T47D (cell line): ENCODE measurements at regions not wholly inside any gene's neighbourhood (a gene's known extent, or its start where the extent isn't known, plus 50 kb on each side); places are given as distances from the start of the nearest gene placed in this dataset.
"Not testable (repeated sequence)": the region's sequence is repeated elsewhere in the genome, so short reads cannot be mapped to it uniquely, and the experiment has no call there.

ENCODE experiments used
- DNase-seq, 2 experiments: peaks; one replicate each; pipeline versions ENCODE4 v3.0.0 to v3.0.0-alpha.2; 2011 to 2012; ENCODE audit warnings: low read depth in 1 of 2, low spot score in 1 of 2
- JUND ChIP-seq: IDR thresholded peaks from 2 replicates; pipeline ENCODE4 v1.6.1; 2012; ENCODE audit warnings: low read depth
- in situ Hi-C: cut with HindIII; loops from 2 replicates; pipeline ENCODE4 v1.10.0; 2016; ENCODE audit warnings: low sequenced_read_pairs, low pct_unique_long_range_greater_than_20kb

- DNase-seq: no peak
- no peak for TF ChIP-seq JUND
- in situ Hi-C loops: no loop called here
These were observed 50.2 kb upstream of the CPNE4 start for GRCh38 chr3:132084982-132085381.

- no peak for TF ChIP-seq JUND
- DNase-seq: no peak
- in situ Hi-C loops: no loop called here
These were observed 52.5 kb upstream of the CPNE4 start for GRCh38 chr3:132087356-132087755.

GRCh38 chr3:132088291-132088690 lies 53.5 kb upstream of the CPNE4 start:
- DNase-seq: no peak
- in situ Hi-C loops: no loop called here
- TF ChIP-seq JUND: no peak

DNA sequence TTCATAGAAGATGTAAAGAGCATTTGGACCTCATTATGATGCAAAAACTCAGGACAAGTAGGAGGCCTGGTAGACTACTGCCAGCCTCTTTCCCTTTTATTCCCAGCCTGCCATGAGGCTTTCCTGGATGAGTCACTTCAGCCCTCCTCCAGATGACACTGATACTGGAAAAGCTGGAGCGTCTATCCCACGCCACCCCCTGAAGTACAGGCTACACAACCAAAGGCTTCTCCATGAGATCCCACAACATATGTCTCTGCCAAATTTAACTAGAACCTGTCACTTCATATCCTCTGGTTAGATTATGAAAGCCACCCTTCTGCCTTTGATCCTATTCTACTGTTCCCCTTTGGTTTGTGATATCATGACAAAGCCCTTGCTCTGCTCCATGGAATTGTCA lies 56.1 kb upstream of the CPNE4 start:
- DNase-seq: no peak
- in situ Hi-C loops: no loop called here
- TF ChIP-seq JUND: no peak

- in situ Hi-C loops: no loop called here
- TF ChIP-seq JUND: no peak
- DNase-seq: no peak
These were observed 81.8 kb upstream of the CPNE4 start for GRCh38 chr3:132116601-132117000.

GRCh38 chr3:132117642-132118041 lies 82.8 kb upstream of the CPNE4 start:
- TF ChIP-seq JUND: no peak
- in situ Hi-C loops: no loop called here
- DNase-seq: no peak

DNA sequence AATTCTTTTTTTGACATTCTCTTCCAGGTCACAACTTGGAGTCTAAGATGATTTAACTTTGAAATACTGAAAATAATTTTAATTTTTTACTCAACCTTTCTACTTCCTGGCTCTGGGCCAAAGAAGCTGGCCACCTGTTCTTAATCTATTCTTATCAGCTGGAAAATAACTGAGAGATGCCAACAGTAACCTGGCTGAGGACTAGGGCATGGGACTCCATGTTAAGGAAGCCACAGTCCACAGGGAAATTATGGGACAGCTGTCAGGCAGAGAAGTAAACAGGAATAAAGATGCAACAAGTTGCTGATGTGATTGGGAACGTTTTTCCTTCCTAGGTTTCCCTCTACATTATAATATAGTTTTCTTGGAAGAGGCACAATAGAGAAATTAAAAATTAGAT lies 84.7 kb upstream of the CPNE4 start:
- in situ Hi-C loops: no loop called here
- no peak for TF ChIP-seq JUND
- no peak for DNase-seq

GRCh38 chr3:132124096-132124495 lies 89.3 kb upstream of the CPNE4 start:
- no peak for TF ChIP-seq JUND
- in situ Hi-C loops: no loop called here
- no peak for DNase-seq

DNA sequence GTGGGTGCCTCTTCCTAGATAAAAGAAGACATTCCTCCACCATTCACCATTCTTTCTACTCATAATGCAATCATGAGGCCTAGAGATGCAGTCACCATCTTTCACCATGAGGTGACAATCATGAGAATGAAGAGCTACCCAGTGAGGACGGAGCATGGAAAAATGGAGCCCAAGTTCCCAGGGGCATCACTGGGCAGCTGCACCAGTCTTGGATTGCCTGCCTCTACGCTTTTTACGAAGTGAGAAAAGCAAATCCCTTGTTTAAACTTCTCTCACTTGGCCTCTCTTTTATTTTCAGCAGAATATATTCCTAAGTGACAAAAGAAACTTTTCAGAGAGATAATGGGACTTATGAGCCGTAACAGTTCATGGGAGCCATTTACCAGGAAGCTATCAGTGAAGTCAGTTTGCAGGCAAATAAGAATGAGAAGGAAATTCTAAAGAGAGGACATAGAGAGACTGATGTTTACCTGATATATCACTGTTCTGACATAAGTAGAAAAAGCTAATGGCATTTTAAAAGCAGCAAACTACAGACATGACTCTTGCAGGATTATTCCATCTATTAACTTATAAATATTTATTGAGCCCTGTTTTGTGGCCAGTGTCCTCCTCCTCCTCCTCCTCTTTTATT lies 90.0 kb upstream of the CPNE4 start:
- DNase-seq: no peak
- TF ChIP-seq JUND: no peak
- in situ Hi-C loops: no loop called here

- DNase-seq: no peak
- TF ChIP-seq JUND: no peak
- in situ Hi-C loops: no loop called here
These were observed 99.8 kb upstream of the CPNE4 start for GRCh38 chr3:132134611-132135010.

GRCh38 chr3:132135628-132136333 lies 101.0 kb upstream of the CPNE4 start:
- no peak for TF ChIP-seq JUND
- in situ Hi-C loops: no loop called here
- no peak for DNase-seq

GRCh38 chr3:132136334-132136716 lies 101.5 kb upstream of the CPNE4 start:
- no peak for DNase-seq
- in situ Hi-C loops: no loop called here
- no peak for TF ChIP-seq JUND

- in situ Hi-C loops: not testable (repeated sequence)
These were observed 102.1 kb upstream of the CPNE4 start for GRCh38 chr3:132136902-132137301.

GRCh38 chr3:132145833-132146232 lies 111.0 kb upstream of the CPNE4 start:
- DNase-seq: no peak
- no peak for TF ChIP-seq JUND
- in situ Hi-C loops: no loop called here

More at GRCh38 chr3:132136902-132137301, 102.1 kb upstream of the CPNE4 start:
- DNase-seq: not testable (repeated sequence)
